ENCODE measurements at regions not wholly inside any gene's neighbourhood (a gene's known extent, or its start where the extent isn't known, plus 50 kb on each side); places are given as distances from the start of the nearest gene placed in this dataset.

DNA sequence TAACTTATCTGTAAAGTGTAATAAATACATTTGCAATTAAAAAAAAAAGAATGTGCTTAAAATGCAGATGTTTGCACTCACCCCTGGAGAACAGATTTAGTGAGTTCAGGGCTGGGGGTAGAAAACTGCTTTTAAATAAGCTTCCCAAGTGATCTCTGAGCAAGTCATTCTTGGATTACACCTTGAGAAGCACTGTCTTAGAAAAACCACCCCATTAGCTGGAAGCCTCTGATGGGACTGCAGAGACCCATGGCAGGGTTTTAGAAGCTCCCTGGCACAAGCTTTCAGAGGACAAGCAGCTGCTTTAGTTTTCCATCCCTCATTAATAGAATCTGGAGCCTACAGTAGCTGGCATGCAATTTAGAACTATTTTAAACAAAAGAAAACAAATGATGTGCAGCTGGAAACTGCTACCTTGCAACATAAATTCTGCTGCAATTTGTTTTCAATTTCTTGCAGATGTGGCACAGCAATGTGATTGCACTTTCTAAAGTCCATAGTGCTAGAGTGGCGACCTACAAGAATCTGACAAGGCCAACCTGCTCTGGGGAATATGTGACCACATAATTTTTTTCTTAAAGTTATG lies 141.5 kb downstream of the CDC42EP3 start:
- no peak for TF ChIP-seq CTCF (IDR thresholded peaks at IDR 0.05; ENCODE audit: low read depth, low read length, missing control alignments)
- H3K4me3 ChIP-seq (ENCODE audit: low read depth, low read length): no peak overlapping the region
- no peak for DNase-seq (ENCODE audit: low read depth)

DNA sequence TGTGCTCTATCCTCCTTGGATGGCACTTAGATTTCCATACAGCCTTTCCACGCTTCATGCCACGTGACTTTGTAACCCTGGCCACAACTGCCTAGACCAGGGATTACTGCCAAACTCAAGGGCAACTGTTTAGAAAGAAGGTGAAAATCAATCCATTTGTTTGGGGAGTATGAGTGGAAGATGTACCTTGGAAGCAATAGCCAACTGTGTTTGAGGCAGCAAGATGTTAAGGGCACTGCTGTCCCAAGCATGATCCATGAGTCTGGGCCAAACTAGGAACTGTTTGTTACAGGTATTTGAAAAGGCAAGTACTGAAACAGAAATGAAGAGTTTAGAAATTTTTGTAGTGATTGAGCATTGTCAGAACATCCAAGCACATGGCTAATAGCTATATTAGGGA lies 138.9 kb downstream of the CDC42EP3 start:
- DNase-seq (ENCODE audit: low read depth): no peak
- no peak overlapping the region for H3K4me3 ChIP-seq (ENCODE audit: low read depth, low read length)
- TF ChIP-seq CTCF (IDR thresholded peaks at IDR 0.05; ENCODE audit: low read depth, low read length, missing control alignments): no peak

DNA sequence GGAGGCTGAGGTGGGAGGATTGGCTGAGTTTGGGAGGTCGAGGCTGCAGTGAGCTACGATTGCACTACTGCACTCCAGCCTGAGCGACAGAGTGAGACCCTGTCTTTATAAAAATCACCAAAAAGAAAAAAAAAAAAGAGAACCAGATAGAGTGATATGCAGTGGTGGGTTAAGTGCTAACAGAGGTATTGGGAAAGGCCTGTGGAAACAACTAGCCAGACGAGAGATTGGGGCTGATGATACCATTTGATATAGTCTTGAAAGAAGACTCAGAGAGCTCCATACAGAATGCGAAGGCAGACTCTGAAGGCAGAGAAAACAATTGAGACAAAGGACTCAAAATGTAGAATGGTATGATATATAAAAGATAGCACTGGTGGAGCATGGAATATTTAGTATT lies 134.1 kb downstream of the CDC42EP3 start:
- TF ChIP-seq CTCF (IDR thresholded peaks at IDR 0.05; ENCODE audit: low read depth, low read length, missing control alignments): no peak
- DNase-seq (ENCODE audit: low read depth): no peak
- no peak overlapping the region for H3K4me3 ChIP-seq (ENCODE audit: low read depth, low read length)

DNA sequence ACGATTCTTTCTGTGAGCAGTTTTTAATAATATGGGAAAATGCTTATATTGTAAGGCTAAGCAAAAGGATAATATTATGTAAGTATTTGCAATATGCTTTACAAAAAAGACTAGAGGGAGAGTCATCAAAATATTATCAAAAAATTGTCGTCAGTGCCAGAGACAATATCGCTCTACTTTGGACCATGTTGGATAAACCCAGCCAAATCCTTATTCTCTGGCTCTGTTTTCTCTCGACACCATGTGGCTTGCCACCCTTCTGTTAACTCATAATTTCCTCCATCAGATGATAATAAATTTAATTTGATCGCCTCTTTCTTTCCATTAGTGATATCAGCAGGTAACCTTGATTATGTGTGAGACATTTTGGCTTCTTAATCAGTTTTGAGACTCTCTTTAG lies 129.9 kb downstream of the CDC42EP3 start:
- H3K4me3 ChIP-seq (ENCODE audit: low read depth, low read length): no peak overlapping the region
- DNase-seq (ENCODE audit: low read depth): no peak
- no peak for TF ChIP-seq CTCF (IDR thresholded peaks at IDR 0.05; ENCODE audit: low read depth, low read length, missing control alignments)

- DNase-seq (ENCODE audit: low read depth): no peak
- TF ChIP-seq CTCF (IDR thresholded peaks at IDR 0.05; ENCODE audit: low read depth, low read length, missing control alignments): no peak
- no peak overlapping the region for H3K4me3 ChIP-seq (ENCODE audit: low read depth, low read length)
These were observed 127.4 kb downstream of the CDC42EP3 start for GRCh38 chr2:37543999-37544557.

GRCh38 chr2:37544591-37545031 lies 126.8 kb downstream of the CDC42EP3 start:
- DNase-seq (ENCODE audit: low read depth): no peak
- H3K4me3 ChIP-seq (ENCODE audit: low read depth, low read length): no peak overlapping the region
- TF ChIP-seq CTCF (IDR thresholded peaks at IDR 0.05; ENCODE audit: low read depth, low read length, missing control alignments): no peak

DNA sequence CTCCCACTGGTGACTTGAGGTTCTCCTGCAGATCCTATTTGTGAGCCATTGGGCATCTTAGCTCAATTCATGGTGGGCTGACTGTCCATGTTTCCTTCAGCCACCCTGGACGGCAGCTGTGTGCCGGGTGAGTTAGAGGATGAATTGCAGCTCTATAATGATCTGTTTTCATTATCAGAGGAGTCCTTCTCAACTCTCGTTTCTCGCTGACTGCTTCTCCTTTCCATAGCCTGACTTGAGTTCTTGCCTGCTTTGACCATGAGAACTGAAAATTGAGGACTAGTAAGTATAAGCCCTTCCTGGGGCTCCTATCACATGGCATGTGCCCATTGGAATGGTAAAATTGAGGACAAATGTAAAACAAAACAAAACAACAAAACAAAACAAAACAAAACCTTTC lies 121.8 kb downstream of the CDC42EP3 start:
- no peak for DNase-seq (ENCODE audit: low read depth)
- H3K4me3 ChIP-seq (ENCODE audit: low read depth, low read length): no peak overlapping the region

More for the DNA sequence above, 121.8 kb downstream of the CDC42EP3 start:
- TF ChIP-seq CTCF (IDR thresholded peaks at IDR 0.05; ENCODE audit: low read depth, low read length, missing control alignments): no peak
